H9 (cell line): ENCODE measurements at regions not wholly inside any gene's neighbourhood (a gene's known extent, or its start where the extent isn't known, plus 50 kb on each side); places are given as distances from the start of the nearest gene placed in this dataset.

Experiments used
- DNase-seq: peaks from one replicate; pipeline ENCODE4 v3.0.0-alpha.2; 2017
- H2AFZ ChIP-seq: one replicate; pipeline ENCODE4 v1.6.1; 2013; ENCODE audit warnings: mild to moderate bottlenecking, low read length, control low read depth, moderate library complexity
- H2AK5ac ChIP-seq: 2 replicates; pipeline ENCODE4 v1.6.1; 2013; ENCODE audit warnings: low read length, control low read depth, mixed read lengths; ENCODE audit not compliant: insufficient read length
- H2BK120ac ChIP-seq: one replicate; pipeline ENCODE4 v1.6.1; 2013; ENCODE audit warnings: low read depth, mild to moderate bottlenecking, low read length, control low read depth, inconsistent platforms; ENCODE audit not compliant: poor library complexity, severe bottlenecking
- H2BK12ac ChIP-seq: 2 replicates; pipeline ENCODE4 v1.6.1; 2013; ENCODE audit warnings: low read length, control low read depth, mixed read lengths, low read depth; ENCODE audit not compliant: insufficient read length
- H2BK15ac ChIP-seq: 2 replicates; pipeline ENCODE4 v1.6.1; 2013; ENCODE audit warnings: low read depth, low read length, control low read depth
- H2BK20ac ChIP-seq: one replicate; pipeline ENCODE4 v1.6.1; 2013; ENCODE audit warnings: low read depth, mild to moderate bottlenecking, low read length, control low read depth, inconsistent platforms; ENCODE audit not compliant: poor library complexity, severe bottlenecking
- H2BK5ac ChIP-seq: 2 replicates; pipeline ENCODE4 v1.6.1; 2013; ENCODE audit warnings: low read length, control low read depth, mixed read lengths; ENCODE audit not compliant: insufficient read length
- H3K14ac ChIP-seq: 2 replicates; pipeline ENCODE4 v1.6.1; 2013; ENCODE audit warnings: low read length, control low read depth; ENCODE audit not compliant: insufficient read depth
- H3K18ac ChIP-seq: 2 replicates; pipeline ENCODE4 v1.6.1; 2013; ENCODE audit warnings: low read depth, mild to moderate bottlenecking, mixed read lengths, low read length, control low read depth; ENCODE audit not compliant: insufficient read length
- H3K23ac ChIP-seq: 2 replicates; pipeline ENCODE4 v1.6.1; 2013; ENCODE audit warnings: low read length, control low read depth, mixed read lengths, low read depth; ENCODE audit not compliant: insufficient read length
- H3K23me2 ChIP-seq: 2 replicates; pipeline ENCODE4 v1.6.1; 2013; ENCODE audit warnings: low read depth, mild to moderate bottlenecking, mixed read lengths, low read length, control low read depth; ENCODE audit not compliant: insufficient read length, poor library complexity, severe bottlenecking
- H3K27ac ChIP-seq: 2 replicates; pipeline ENCODE4 v1.5.1; 2013; ENCODE audit warnings: low read length, control low read depth, mixed read lengths, low read depth; ENCODE audit not compliant: insufficient read length
- H3K27me3 ChIP-seq: 2 replicates; pipeline ENCODE4 v1.6.1; 2013; ENCODE audit warnings: low read length, control low read depth, inconsistent platforms; ENCODE audit not compliant: insufficient read depth
- H3K4ac ChIP-seq: 2 replicates; pipeline ENCODE4 v1.6.1; 2013; ENCODE audit warnings: low read depth, mild to moderate bottlenecking, control low read depth, inconsistent platforms, low read length, moderate library complexity
- H3K4me1 ChIP-seq: 2 replicates; pipeline ENCODE4 v1.6.1; 2013; ENCODE audit warnings: low read length, control low read depth, inconsistent platforms; ENCODE audit not compliant: insufficient read depth
- H3K4me2 ChIP-seq: 2 replicates; pipeline ENCODE4 v1.6.1; 2013; ENCODE audit warnings: low read length, control low read depth, mixed read lengths; ENCODE audit not compliant: insufficient read length, insufficient read depth
- H3K56ac ChIP-seq: 2 replicates; pipeline ENCODE4 v1.6.1; 2013; ENCODE audit warnings: low read depth, mild to moderate bottlenecking, mixed read lengths, low read length, control low read depth; ENCODE audit not compliant: insufficient read length
- H3K79me1 ChIP-seq: 2 replicates; pipeline ENCODE4 v1.6.1; 2013; ENCODE audit warnings: low read depth, mild to moderate bottlenecking, moderate library complexity, low read length, control low read depth, inconsistent platforms; ENCODE audit not compliant: insufficient read depth, poor library complexity, severe bottlenecking
- H3K79me2 ChIP-seq: 2 replicates; pipeline ENCODE4 v1.6.1; 2013; ENCODE audit warnings: low read length, control low read depth, inconsistent platforms; ENCODE audit not compliant: insufficient read depth
- H3K9ac ChIP-seq: 2 replicates; pipeline ENCODE4 v1.6.1; 2013; ENCODE audit warnings: low read length, control low read depth, mixed read lengths; ENCODE audit not compliant: insufficient read length; ENCODE audit errors: extremely low read depth
- H3K9me3 ChIP-seq: one replicate; pipeline ENCODE4 v1.6.1; 2013; ENCODE audit warnings: low read depth, low read length, inconsistent platforms; ENCODE audit not compliant: control insufficient read depth
- H3T11ph ChIP-seq: one replicate; pipeline ENCODE4 v1.6.1; 2013; ENCODE audit warnings: mild to moderate bottlenecking, low read length, control low read depth, inconsistent platforms
- H4K20me1 ChIP-seq: one replicate; pipeline ENCODE4 v1.6.1; 2013; ENCODE audit not compliant: control insufficient read depth, insufficient read length, insufficient read depth
- H4K5ac ChIP-seq: 2 replicates; pipeline ENCODE4 v1.6.1; 2013; ENCODE audit warnings: low read depth, mild to moderate bottlenecking, mixed read lengths, low read length, control low read depth; ENCODE audit not compliant: insufficient read length
- H4K8ac ChIP-seq: replicated peaks from 2 replicates; pipeline ENCODE4 v1.6.1; 2013; ENCODE audit warnings: low read length, control low read depth, mixed read lengths, low read depth; ENCODE audit not compliant: insufficient read length
- H4K91ac ChIP-seq: 2 replicates; pipeline ENCODE4 v1.6.1; 2013; ENCODE audit warnings: low read depth, mild to moderate bottlenecking, moderate library complexity, mixed read lengths, low read length, control low read depth; ENCODE audit not compliant: insufficient read length
- H3K27ac Mint-ChIP-seq, 3 experiments: 2 replicates in 2 of 3; 3 replicates in 1 of 3; pipeline ENCODE4 v1.8.0; 2020 to 2021; ENCODE audit warnings: mixed read lengths in 3 of 3, mild to moderate bottlenecking in 1 of 3, moderate library complexity in 1 of 3
- H3K27me3 Mint-ChIP-seq: 2 replicates; pipeline ENCODE4 v1.8.0; 2021; ENCODE audit warnings: low read depth, mild to moderate bottlenecking, moderate library complexity, mixed read lengths
- H3K36me3 Mint-ChIP-seq, 3 experiments: 2 replicates in 2 of 3; 3 replicates in 1 of 3; pipeline ENCODE4 v1.8.0; 2020 to 2021; ENCODE audit warnings: low read depth in 3 of 3, mixed read lengths in 3 of 3; ENCODE audit not compliant: insufficient read depth in 1 of 3
- H3K4me1 Mint-ChIP-seq, 2 experiments: 2 replicates each; pipeline ENCODE4 v1.8.0; 2020; ENCODE audit warnings: mixed read lengths in 2 of 2
- H3K4me3 Mint-ChIP-seq, 2 experiments: 2 replicates in 1 of 2; 3 replicates in 1 of 2; pipeline ENCODE4 v1.8.0; 2020 to 2021; ENCODE audit warnings: mild to moderate bottlenecking in 2 of 2, mixed read lengths in 2 of 2, moderate library complexity in 1 of 2
- H3K9me3 Mint-ChIP-seq, 2 experiments: 2 replicates in 1 of 2; 3 replicates in 1 of 2; pipeline ENCODE4 v1.8.0; 2020; ENCODE audit warnings: mild to moderate bottlenecking in 2 of 2, mixed read lengths in 2 of 2, moderate library complexity in 1 of 2
- WGBS: extraction: QIAGEN DNeasy Blood & Tissue Kit; methylation state at CpG from one replicate; pipeline ENCODE4 v1.1.7; 2013; ENCODE audit warnings: missing lambda C conversion rate, low lambda C conversion rate, mixed read lengths; ENCODE audit not compliant: insufficient read length; ENCODE audit errors: extremely low coverage; 5-methylcytosine and 5-hydroxymethylcytosine counted together
- TF ChIP-seq, protein P1 (sequence below): fragments of 200-600 bp; sonication (generic); conservative IDR thresholded peaks from 3 replicates; pipeline ENCODE4 v1.8.0; 2021; ENCODE audit warnings: antibody characterized with exemption, mild to moderate bottlenecking

DNA sequence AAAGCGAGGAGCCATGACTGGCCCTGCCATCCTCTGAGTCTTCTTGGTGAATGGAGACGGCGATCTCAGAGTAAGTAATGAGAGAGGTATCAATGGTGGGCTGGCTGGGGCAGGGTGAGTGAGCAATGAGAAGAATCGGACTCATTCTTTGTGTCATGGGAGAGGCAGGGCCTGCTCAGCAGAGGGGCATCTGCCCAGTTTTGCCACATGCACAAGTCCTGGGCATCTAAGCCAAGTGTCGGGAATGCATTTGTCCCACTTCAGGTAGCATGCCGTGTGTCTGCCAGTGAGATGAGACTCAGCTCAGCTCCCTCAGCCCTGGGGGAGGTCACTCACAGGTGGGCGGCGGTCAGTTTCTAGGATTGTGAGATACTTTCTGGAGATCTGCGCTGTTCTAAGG, 791.0 kb upstream of the RAB6C start:
- H4K91ac ChIP-seq, result no peak overlapping the region
- no CpG with 5 or more reads among the region's 9 CpGs for WGBS
- H3K79me2 ChIP-seq, result no peaks in the 10 kb centered on the region
- H2AK5ac ChIP-seq, result no peak overlapping the region
- no peak overlapping the region for H3K14ac ChIP-seq
- H3K27ac Mint-ChIP-seq, result no peak overlapping the region
- no peak for DNase-seq
- H3K9me3 ChIP-seq, result no peaks in the 10 kb centered on the region
- H3K23ac ChIP-seq, result no peak overlapping the region
- no peak overlapping the region for H2BK120ac ChIP-seq
- H4K20me1 ChIP-seq, result no peaks in the 10 kb centered on the region
- H3K27me3 ChIP-seq, result no peaks in the 10 kb centered on the region
- H3K9me3 Mint-ChIP-seq, result no peaks in the 10 kb centered on the region; a peak in 1 of 5 replicates
- no peak overlapping the region for H2BK5ac ChIP-seq
- peaks cover 15% of the 10 kb centered on the region for H3K27me3 Mint-ChIP-seq
- H4K8ac ChIP-seq, result no peak overlapping the region
- H3K56ac ChIP-seq, result no peak overlapping the region
- no peak overlapping the region for H3K18ac ChIP-seq
- no peak overlapping the region for H3T11ph ChIP-seq
- H2BK20ac ChIP-seq, result no peak overlapping the region
- no peaks in the 10 kb centered on the region for H3K23me2 ChIP-seq
- H2BK12ac ChIP-seq, result no peak overlapping the region
- H3K9ac ChIP-seq, result no peak overlapping the region
- no peak overlapping the region for H3K4me3 Mint-ChIP-seq
- peaks cover 0 to 2% (median 0%) of the 10 kb centered on the region in 3 experiments; a peak in 1 of 7 replicates for H3K36me3 Mint-ChIP-seq
- H3K27ac ChIP-seq, result no peak overlapping the region
- peaks cover 5% of the 10 kb centered on the region; the same call in 1 of the 2 replicates for H3K4me1 ChIP-seq
- H2AFZ ChIP-seq, result no peak overlapping the region
- H2BK15ac ChIP-seq, result no peak overlapping the region
- H3K4me2 ChIP-seq, result no peak overlapping the region
- H4K5ac ChIP-seq, result no peak overlapping the region
- TF ChIP-seq, protein P1, sequence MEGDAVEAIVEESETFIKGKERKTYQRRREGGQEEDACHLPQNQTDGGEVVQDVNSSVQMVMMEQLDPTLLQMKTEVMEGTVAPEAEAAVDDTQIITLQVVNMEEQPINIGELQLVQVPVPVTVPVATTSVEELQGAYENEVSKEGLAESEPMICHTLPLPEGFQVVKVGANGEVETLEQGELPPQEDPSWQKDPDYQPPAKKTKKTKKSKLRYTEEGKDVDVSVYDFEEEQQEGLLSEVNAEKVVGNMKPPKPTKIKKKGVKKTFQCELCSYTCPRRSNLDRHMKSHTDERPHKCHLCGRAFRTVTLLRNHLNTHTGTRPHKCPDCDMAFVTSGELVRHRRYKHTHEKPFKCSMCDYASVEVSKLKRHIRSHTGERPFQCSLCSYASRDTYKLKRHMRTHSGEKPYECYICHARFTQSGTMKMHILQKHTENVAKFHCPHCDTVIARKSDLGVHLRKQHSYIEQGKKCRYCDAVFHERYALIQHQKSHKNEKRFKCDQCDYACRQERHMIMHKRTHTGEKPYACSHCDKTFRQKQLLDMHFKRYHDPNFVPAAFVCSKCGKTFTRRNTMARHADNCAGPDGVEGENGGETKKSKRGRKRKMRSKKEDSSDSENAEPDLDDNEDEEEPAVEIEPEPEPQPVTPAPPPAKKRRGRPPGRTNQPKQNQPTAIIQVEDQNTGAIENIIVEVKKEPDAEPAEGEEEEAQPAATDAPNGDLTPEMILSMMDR, result no peak
- peaks cover 45 to 50% of the 10 kb centered on the region in 2 experiments for H3K4me1 Mint-ChIP-seq
- H3K79me1 ChIP-seq, result no peaks in the 10 kb centered on the region
- H3K4ac ChIP-seq, result no peak overlapping the region
